Left lung (tissue), 4 donors: ENCODE measurements at regions not wholly inside any gene's neighbourhood (a gene's known extent, or its start where the extent isn't known, plus 50 kb on each side); places are given as distances from the start of the nearest gene placed in this dataset.

ENCODE experiments used
- ATAC-seq: fragments of 200-7000 bp; cut with Tn5 transposase; one replicate; pipeline ENCODE4 v1.9.1; 2020; ENCODE audit warnings: moderate library complexity
- DNase-seq, 4 donors: peaks; one replicate each; pipeline ENCODE4 v3.0.0-alpha.2; 2013 to 2020
- H3K27ac ChIP-seq, 2 donors: fragments of 200-600 bp; sonication (generic) in 1 of 2; one replicate each; pipeline versions ENCODE4 v1.5.0 to v1.8.0; 2020 to 2021
- H3K27me3 ChIP-seq, 2 donors: fragments of 200-600 bp; sonication (generic) in 1 of 2; one replicate each; pipeline versions ENCODE4 v1.5.0 to v1.8.0; 2020 to 2021
- H3K36me3 ChIP-seq, 2 donors: fragments of 200-600 bp; sonication (generic) in 1 of 2; one replicate each; pipeline versions ENCODE4 v1.5.0 to v1.8.0; 2020 to 2021
- H3K4me1 ChIP-seq, 2 donors: fragments of 200-600 bp; one replicate each; pipeline ENCODE4 v1.8.0; 2021
- H3K4me3 ChIP-seq, 2 donors: fragments of 200-600 bp; sonication (generic) in 1 of 2; one replicate each; pipeline versions ENCODE4 v1.5.0 to v1.8.0; 2020 to 2021; ENCODE audit warnings: mild to moderate bottlenecking in 1 of 2
- H3K9me3 ChIP-seq, 2 donors: fragments of 200-600 bp; sonication (generic) in 1 of 2; one replicate each; pipeline versions ENCODE4 v1.5.0 to v1.8.0; 2020 to 2021
- CTCF ChIP-seq, 2 donors: fragments of 200-600 bp; sonication (generic) in 1 of 2; IDR thresholded peaks; one replicate each; pipeline versions ENCODE4 v1.5.0 to v1.8.0; 2021; ENCODE audit warnings: antibody characterized with exemption in 2 of 2
- intact Hi-C, 2 donors: fragments of 100-400 bp; cut with DNase I; formaldehyde crosslinking; loops; one replicate each; pipeline versions ENCODE4 v1.11.2 to v1.14.2; 2022
- donor health status: DM: no; HTN: yes; CAD: no.
- donor health status: DM: no; HTN: no; CAD: no.

- no peaks in the 10 kb centered on the region for H3K4me1 ChIP-seq
- TF ChIP-seq CTCF (IDR thresholded peaks at IDR 0.05) = no peak
- no peaks in the 10 kb centered on the region for H3K9me3 ChIP-seq
- DNase-seq = no peak
- ATAC-seq = no peak
- no peaks in the 10 kb centered on the region for H3K36me3 ChIP-seq
- H3K27me3 ChIP-seq = peaks cover 0 to 27% of the 10 kb centered on the region in 2 donors
- no peak overlapping the region for H3K4me3 ChIP-seq
- intact Hi-C loops = no loop called here
- H3K27ac ChIP-seq = no peak overlapping the region
These were observed 254.0 kb upstream of the POU3F1 start for GRCh38 chr1:38300616-38301015.

GRCh38 chr1:38297842-38298241 is 251.2 kb upstream of the POU3F1 start:
- Histone ChIP-seq H3K4me3 (no peak overlapping the region), H3K9me3 (no peaks in the 10 kb centered on the region), H3K27ac (no peak overlapping the region), H3K36me3 (no peaks in the 10 kb centered on the region), H3K27me3 (peaks cover 0 to 28% of the 10 kb centered on the region in 2 donors), H3K4me1 (no peaks in the 10 kb centered on the region)
- intact Hi-C loops = no loop called here
- no peak for ATAC-seq
- no peak for TF ChIP-seq CTCF (IDR thresholded peaks at IDR 0.05)
- peak in 1 of 4 donors; percentile 45 for DNase-seq

- Histone ChIP-seq H3K27ac (no peak overlapping the region), H3K9me3 (no peaks in the 10 kb centered on the region), H3K27me3 (peaks cover 0 to 34% of the 10 kb centered on the region in 2 donors), H3K4me1 (peaks cover 0 to 1% of the 10 kb centered on the region in 2 donors), H3K4me3 (no peak overlapping the region), H3K36me3 (no peaks in the 10 kb centered on the region)
- ATAC-seq = no peak
- intact Hi-C loops = no loop called here
- DNase-seq = no peak
- no peak for TF ChIP-seq CTCF (IDR thresholded peaks at IDR 0.05)
These were observed 250.7 kb upstream of the POU3F1 start for GRCh38 chr1:38297246-38297645.

- Histone ChIP-seq H3K4me1 (peaks cover 0 to 5% of the 10 kb centered on the region in 2 donors), H3K27ac (no peak overlapping the region), H3K36me3 (no peaks in the 10 kb centered on the region), H3K4me3 (no peak overlapping the region), H3K27me3 (peaks cover 0 to 46% of the 10 kb centered on the region in 2 donors), H3K9me3 (no peaks in the 10 kb centered on the region)
- ATAC-seq = no peak
- TF ChIP-seq CTCF (IDR thresholded peaks at IDR 0.05) = no peak
- intact Hi-C loops = no loop called here
- no peak for DNase-seq
These were observed 249.5 kb upstream of the POU3F1 start for GRCh38 chr1:38296047-38296446.

- no peaks in the 10 kb centered on the region for H3K36me3 ChIP-seq
- H3K27me3 ChIP-seq = peaks cover 0 to 61% of the 10 kb centered on the region in 2 donors
- peaks cover 0 to 5% of the 10 kb centered on the region in 2 donors for H3K4me1 ChIP-seq
- no peaks in the 10 kb centered on the region for H3K9me3 ChIP-seq
- DNase-seq = no peak
- H3K27ac ChIP-seq = no peak overlapping the region
- intact Hi-C loops = no loop called here
- H3K4me3 ChIP-seq = no peak overlapping the region
- no peak for ATAC-seq
- no peak for TF ChIP-seq CTCF (IDR thresholded peaks at IDR 0.05)
These were observed 247.0 kb upstream of the POU3F1 start for GRCh38 chr1:38293567-38293966.
